H1 (cell line): ENCODE measurements at regions not wholly inside any gene's neighbourhood (a gene's known extent, or its start where the extent isn't known, plus 50 kb on each side); places are given as distances from the start of the nearest gene placed in this dataset.

Source experiments
- CTCF ChIA-PET: fragments of 300-600 bp; sonication (Branson Sonifier 250); formaldehyde crosslinking; loops from one replicate; lab custom pipeline; 2021; ENCODE audit not compliant: partially characterized antibody; lab: Charles Lee
- POLR2A ChIA-PET: fragments of 300-600 bp; sonication (Branson Sonifier 250); formaldehyde crosslinking; loops from one replicate; lab custom pipeline; 2021; ENCODE audit warnings: inconsistent platforms; ENCODE audit not compliant: partially characterized antibody; lab: Charles Lee
- DNase-seq, 2 experiments: peaks; one replicate each; pipeline versions ENCODE4 v3.0.0 to v3.0.0-alpha.2; 2010 to 2022; ENCODE audit warnings: low spot score in 2 of 2, low read depth in 1 of 2, mixed read lengths in 1 of 2
- FAIRE-seq: peaks from 2 replicates; lab custom pipeline; 2011; peaks lifted over from hg19 to GRCh38; lab: Jason Lieb, UNC
- H2AFZ ChIP-seq: 2 replicates; pipeline ENCODE4 v1.8.1; 2012; ENCODE audit warnings: low read length, inconsistent platforms
- H2AK5ac ChIP-seq: 2 replicates; pipeline ENCODE4 v1.6.1; 2013; ENCODE audit warnings: low read depth, low read length
- H2BK120ac ChIP-seq: replicated peaks from 2 replicates; pipeline ENCODE3; 2013; ENCODE audit warnings: low read depth, low read length, inconsistent platforms
- H2BK12ac ChIP-seq: 2 replicates; pipeline ENCODE4 v1.6.1; 2013; ENCODE audit warnings: low read depth, low read length
- H2BK15ac ChIP-seq: 2 replicates; pipeline ENCODE4 v1.6.1; 2013; ENCODE audit warnings: low read length
- H2BK20ac ChIP-seq: 2 replicates; pipeline ENCODE4 v1.6.1; 2013; ENCODE audit warnings: low read length
- H2BK5ac ChIP-seq: 2 replicates; pipeline ENCODE4 v1.6.1; 2013; ENCODE audit warnings: low read depth, low read length
- H3K14ac ChIP-seq: 2 replicates; pipeline ENCODE4 v1.6.1; 2013; ENCODE audit warnings: inconsistent platforms; ENCODE audit not compliant: insufficient read length
- H3K18ac ChIP-seq: 2 replicates; pipeline ENCODE4 v1.6.1; 2013; ENCODE audit warnings: low read length; ENCODE audit errors: extremely low read depth
- H3K23ac ChIP-seq: 2 replicates; pipeline ENCODE4 v1.6.1; 2013; ENCODE audit warnings: inconsistent platforms; ENCODE audit not compliant: insufficient read length
- H3K23me2 ChIP-seq: 2 replicates; pipeline ENCODE4 v1.6.1; 2013; ENCODE audit warnings: low read depth, low read length
- H3K27ac ChIP-seq: 2 replicates; pipeline ENCODE4 v1.6.1; 2011; ENCODE audit warnings: low read depth, low read length, inconsistent platforms
- H3K27me3 ChIP-seq, 4 experiments: replicated peaks in 1 of 4; 1 replicate in 1 of 4; 2 replicates in 3 of 4; pipeline versions ENCODE4 v1.6.1 to v1.8.1; 2011 to 2013; ENCODE audit warnings: low read length in 3 of 4, mild to moderate bottlenecking in 3 of 4, inconsistent platforms in 2 of 4, mixed read lengths in 2 of 4, moderate library complexity in 1 of 4; ENCODE audit not compliant: control insufficient read depth in 3 of 4, insufficient read depth in 3 of 4; ENCODE audit errors: extremely low read depth in 1 of 4
- H3K36me3 ChIP-seq, 4 experiments: 2 replicates each; pipeline versions ENCODE4 v1.6.1 to v1.8.1; 2011 to 2013; ENCODE audit warnings: mild to moderate bottlenecking in 4 of 4, low read length in 3 of 4, moderate library complexity in 2 of 4, control low read depth in 1 of 4, inconsistent platforms in 1 of 4; ENCODE audit not compliant: insufficient read depth in 4 of 4, control insufficient read depth in 2 of 4
- H3K4ac ChIP-seq: replicated peaks from 2 replicates; pipeline ENCODE3; 2013; ENCODE audit warnings: low read length, low read depth, mixed read lengths, inconsistent platforms; ENCODE audit not compliant: insufficient read length
- H3K4me1 ChIP-seq, 4 experiments: replicated peaks in 1 of 4; 1 replicate in 1 of 4; 2 replicates in 3 of 4; pipeline versions ENCODE4 v1.6.1 to v1.8.1; 2011 to 2013; ENCODE audit warnings: low read length in 3 of 4, inconsistent platforms in 2 of 4, mixed read lengths in 1 of 4; ENCODE audit not compliant: insufficient read depth in 4 of 4, control insufficient read depth in 3 of 4
- H3K4me2 ChIP-seq, 2 experiments: 2 replicates each; pipeline versions ENCODE4 v1.6.1 to v1.8.1; 2011 to 2013; ENCODE audit warnings: low read depth in 2 of 2, low read length in 2 of 2, control low read depth in 1 of 2, inconsistent platforms in 1 of 2, mild to moderate bottlenecking in 1 of 2; ENCODE audit not compliant: insufficient read depth in 1 of 2
- H3K4me3 ChIP-seq, 4 experiments: fragments of 200-600, 300-600 bp in 1 of 4; sonication (generic), shearing (Covaris generic), sonication (Bioruptor Twin) in 1 of 4; 2 replicates each; pipeline versions ENCODE4 v1.5.1 to v1.8.1; 2011 to 2016; ENCODE audit warnings: low read length in 4 of 4, low read depth in 3 of 4, control low read depth in 2 of 4, inconsistent platforms in 2 of 4, mild to moderate bottlenecking in 2 of 4, mixed read lengths in 1 of 4, moderate library complexity in 1 of 4; ENCODE audit not compliant: insufficient read depth in 2 of 4; ENCODE audit errors: extremely low read depth in 1 of 4
- H3K56ac ChIP-seq: replicated peaks from 2 replicates; pipeline ENCODE3; 2013; ENCODE audit warnings: low read depth, mild to moderate bottlenecking, mixed read lengths, low read length, inconsistent platforms; ENCODE audit not compliant: insufficient read length
- H3K79me1 ChIP-seq: 2 replicates; pipeline ENCODE4 v1.6.1; 2013; ENCODE audit warnings: low read depth, low read length, control low read depth
- H3K79me2 ChIP-seq, 2 experiments: 2 replicates each; pipeline versions ENCODE4 v1.6.1 to v1.8.1; 2012 to 2013; ENCODE audit warnings: low read length in 2 of 2, mild to moderate bottlenecking in 2 of 2, inconsistent platforms in 1 of 2; ENCODE audit not compliant: insufficient read depth in 2 of 2, control insufficient read depth in 1 of 2
- H3K9ac ChIP-seq, 4 experiments: replicated peaks in 1 of 4; 1 replicate in 1 of 4; 2 replicates in 3 of 4; pipeline versions ENCODE4 v1.6.1 to v1.8.1; 2011 to 2013; ENCODE audit warnings: low read depth in 3 of 4, low read length in 3 of 4, control low read depth in 2 of 4, mild to moderate bottlenecking in 2 of 4, moderate library complexity in 2 of 4, inconsistent platforms in 1 of 4; ENCODE audit errors: extremely low read depth in 1 of 4
- H3K9me3 ChIP-seq, 2 experiments: 2 replicates each; pipeline versions ENCODE4 v1.6.1 to v1.8.1; 2012 to 2013; ENCODE audit warnings: mild to moderate bottlenecking in 2 of 2, moderate library complexity in 2 of 2, control low read depth in 1 of 2, inconsistent platforms in 1 of 2, low read depth in 1 of 2, low read length in 1 of 2, mixed read lengths in 1 of 2; ENCODE audit not compliant: insufficient read depth in 2 of 2
- H4K20me1 ChIP-seq, 2 experiments: replicated peaks in 1 of 2; 2 replicates each; pipeline versions ENCODE3 to v1.8.1; 2011 to 2013; ENCODE audit warnings: inconsistent platforms in 2 of 2, low read length in 2 of 2, mild to moderate bottlenecking in 1 of 2; ENCODE audit not compliant: insufficient read depth in 2 of 2, control insufficient read depth in 1 of 2
- H4K5ac ChIP-seq: 2 replicates; pipeline ENCODE4 v1.6.1; 2013; ENCODE audit warnings: low read length, low read depth, mixed read lengths, inconsistent platforms; ENCODE audit not compliant: insufficient read length
- H4K8ac ChIP-seq: 2 replicates; pipeline ENCODE4 v1.8.0; 2013; ENCODE audit warnings: mild to moderate bottlenecking, moderate library complexity, low read length, inconsistent platforms; ENCODE audit not compliant: insufficient read depth; ENCODE audit errors: extremely low read depth
- H4K91ac ChIP-seq: replicated peaks from 2 replicates; pipeline ENCODE3; 2013; ENCODE audit warnings: low read length, mixed read lengths, inconsistent platforms; ENCODE audit not compliant: insufficient read length
- BCL11A ChIP-seq, 2 experiments: IDR thresholded peaks; one replicate each; pipeline ENCODE4 v1.6.1; 2011; ENCODE audit warnings: low read depth in 2 of 2, low read length in 2 of 2, mild to moderate bottlenecking in 2 of 2
- BRCA1 ChIP-seq: IDR thresholded peaks from 2 replicates; pipeline ENCODE4 v1.6.1; 2012; ENCODE audit warnings: low read depth, low read length, improper control_type of control experiment
- CBX8 ChIP-seq: fragments of 300-800, 300-1000 bp; sonication (generic); IDR thresholded peaks from 2 replicates; pipeline ENCODE4 v1.7.1; 2016; ENCODE audit warnings: low read depth, low read length, borderline replicate concordance
- JUND ChIP-seq: IDR thresholded peaks from 2 replicates; pipeline ENCODE4 v1.6.1; 2011; ENCODE audit warnings: mild to moderate bottlenecking, improper control_type of control experiment, low read length
- KDM4A ChIP-seq: IDR thresholded peaks from one replicate; pipeline ENCODE4 v1.7.1; 2012; ENCODE audit warnings: low read depth, mild to moderate bottlenecking, moderate library complexity, low read length, inconsistent platforms; ENCODE audit not compliant: severe bottlenecking
- RNF2 ChIP-seq: fragments of 200-900, 300-1000 bp; sonication (generic); IDR thresholded peaks from 2 replicates; pipeline ENCODE4 v1.7.1; 2016; ENCODE audit warnings: borderline replicate concordance, low read depth, mild to moderate bottlenecking, antibody characterized with exemption, low read length; ENCODE audit not compliant: poor library complexity, severe bottlenecking; ENCODE audit errors: missing control alignments
- SAP30 ChIP-seq: fragments of 300-600 bp; sonication (generic); IDR thresholded peaks from 2 replicates; pipeline ENCODE4 v1.7.1; 2012; ENCODE audit warnings: low read length, moderate library complexity, mild to moderate bottlenecking, inconsistent platforms; ENCODE audit not compliant: insufficient read depth, insufficient replicate concordance
- SIN3A ChIP-seq, 2 experiments: IDR thresholded peaks in 1 of 2; conservative IDR thresholded peaks in 1 of 2; 2 replicates each; pipeline ENCODE4 v1.6.1; 2011 to 2012; ENCODE audit warnings: low read length in 2 of 2, improper control_type of control experiment in 1 of 2, low read depth in 1 of 2, mild to moderate bottlenecking in 1 of 2
- WGBS, 2 experiments: shearing (Covaris generic) in 1 of 2; methylation state at CpG; one replicate each; pipeline versions ENCODE4 v1.1.6 to v1.1.7; 2013 to 2015; ENCODE audit warnings: low lambda C conversion rate in 2 of 2, mixed read lengths in 2 of 2, inconsistent platforms in 1 of 2, low coverage in 1 of 2, missing lambda C conversion rate in 1 of 2; ENCODE audit not compliant: insufficient replicate concordance in 2 of 2, insufficient coverage in 1 of 2, insufficient read length in 1 of 2; ENCODE audit errors: extremely low coverage in 1 of 2, missing lambda C conversion rate in 1 of 2; 5-methylcytosine and 5-hydroxymethylcytosine counted together

DNA sequence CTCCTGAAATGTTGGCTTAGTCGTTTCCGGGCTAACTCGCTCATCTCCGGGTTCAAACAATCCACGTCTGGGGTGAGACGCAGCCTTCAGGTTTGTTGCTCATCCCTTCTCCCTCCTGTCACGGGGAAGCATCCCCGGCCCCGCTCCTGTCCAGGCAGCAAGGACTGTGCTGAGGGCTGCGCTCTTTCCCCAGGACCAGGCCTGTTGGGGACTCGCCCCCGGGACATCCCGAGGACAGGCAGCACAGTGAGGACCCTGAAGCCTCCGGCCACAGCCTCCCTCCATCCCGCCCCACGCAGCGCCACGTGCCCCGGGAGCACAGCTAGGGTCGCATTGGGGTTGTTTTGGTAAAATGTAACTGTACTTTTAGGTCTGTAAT lies 252.0 kb downstream of the BRD1 start:
- no peak overlapping the region for H2BK20ac ChIP-seq
- no peaks in the 10 kb centered on the region for H3K36me3 ChIP-seq
- H3K9ac ChIP-seq, result no peak overlapping the region
- H3K14ac ChIP-seq, result no peak overlapping the region
- no peak overlapping the region for H2BK15ac ChIP-seq
- H3K4me1 ChIP-seq, result no peaks in the 10 kb centered on the region
- H4K20me1 ChIP-seq, result peaks cover 0 to 6% of the 10 kb centered on the region in 2 experiments
- H3K23me2 ChIP-seq, result peaks cover 10% of the 10 kb centered on the region; the same call in 1 of the 2 replicates
- H2BK5ac ChIP-seq, result no peak overlapping the region
- H2AFZ ChIP-seq, result no peak overlapping the region
- H2BK120ac ChIP-seq, result no peak overlapping the region
- TF ChIP-seq SIN3A (conservative IDR thresholded peaks at IDR 0.05 in 1 of 2, IDR thresholded peaks at IDR 0.05 in 1 of 2; ENCODE audit: low read depth in 1 of 2, low read length in 2 of 2) (no peak), RNF2 (no peak), BRCA1 (no peak), SAP30 (no peak), CBX8 (no peak), KDM4A (no peak), BCL11A (IDR thresholded peaks at IDR 0.05; ENCODE audit: low read depth in 2 of 2, low read length in 2 of 2) (no peak), JUND (no peak)
- H3K18ac ChIP-seq, result no peak overlapping the region
- no peak overlapping the region for H2BK12ac ChIP-seq
- H3K4ac ChIP-seq, result no peak overlapping the region
- POLR2A ChIA-PET, result no interaction called here
- CTCF ChIA-PET, result no interaction called here
- H3K56ac ChIP-seq, result no peak overlapping the region
- no peak overlapping the region for H4K5ac ChIP-seq
- no peak overlapping the region for H4K91ac ChIP-seq
- no peaks in the 10 kb centered on the region for H3K27me3 ChIP-seq
- H3K4me3 ChIP-seq, result no peak overlapping the region
- H4K8ac ChIP-seq, result peak overlapping the region; percentile 68; the same call in 1 of the 2 replicates
- DNase-seq (no peak), FAIRE-seq (no peak)
- H3K79me2 ChIP-seq, result no peaks in the 10 kb centered on the region
- no peak overlapping the region for H3K4me2 ChIP-seq
- 90% methylated on average over 20 of the region's 20 CpGs; no CpG with 5 or more reads in 1 of the 2 experiments for WGBS, 2 experiments
- no peak overlapping the region for H3K23ac ChIP-seq
- no peak overlapping the region for H3K27ac ChIP-seq
- peaks cover 2% of the 10 kb centered on the region; the same call in 1 of the 2 replicates for H3K79me1 ChIP-seq
- no peaks in the 10 kb centered on the region for H3K9me3 ChIP-seq
- H2AK5ac ChIP-seq, result no peak overlapping the region
